Large intestine (tissue), 3 donors: ENCODE measurements at regions not wholly inside any gene's neighbourhood (a gene's known extent, or its start where the extent isn't known, plus 50 kb on each side); places are given as distances from the start of the nearest gene placed in this dataset.
"Not testable (repeated sequence)": the region's sequence is repeated elsewhere in the genome, so short reads cannot be mapped to it uniquely, and the experiment has no call there.

Source experiments
- DNase-seq, 2 donors: peaks; one replicate each; pipeline versions ENCODE4 v3.0.0 to v3.0.0-alpha.2; 2013
- H3K27ac ChIP-seq: one replicate; pipeline ENCODE4 v1.5.1; 2013; ENCODE audit warnings: low read length
- H3K27me3 ChIP-seq: 2 replicates; pipeline ENCODE4 v1.6.1; 2013; ENCODE audit warnings: low read length; ENCODE audit not compliant: control insufficient read depth, insufficient read depth
- H3K36me3 ChIP-seq: 2 replicates; pipeline ENCODE4 v1.6.1; 2013; ENCODE audit warnings: low read length; ENCODE audit not compliant: control insufficient read depth, insufficient read depth
- H3K4me1 ChIP-seq: one replicate; pipeline ENCODE4 v1.6.1; 2013; ENCODE audit warnings: low read length; ENCODE audit not compliant: control insufficient read depth, insufficient read depth
- H3K4me3 ChIP-seq: one replicate; pipeline ENCODE4 v1.5.1; 2013; ENCODE audit warnings: low read length
- H3K9me3 ChIP-seq: one replicate; pipeline ENCODE4 v1.6.1; 2013; ENCODE audit warnings: mild to moderate bottlenecking, low read depth, low read length, moderate library complexity; ENCODE audit not compliant: control insufficient read depth
- WGBS: methylation state at CpG from one replicate; pipeline ENCODE4 v1.1.5; 2013; ENCODE audit warnings: low lambda C conversion rate; ENCODE audit not compliant: insufficient coverage; 5-methylcytosine and 5-hydroxymethylcytosine counted together

GRCh38 chr13:84127597-84128128, 245.4 kb upstream of the SLITRK1 start:
- H3K4me1 ChIP-seq, result no peaks in the 10 kb centered on the region
- H3K36me3 ChIP-seq, result no peaks in the 10 kb centered on the region
- peaks cover 3% of the 10 kb centered on the region for H3K9me3 ChIP-seq
- no peak for DNase-seq
- H3K27me3 ChIP-seq, result no peaks in the 10 kb centered on the region
- H3K4me3 ChIP-seq, result no peak overlapping the region
- H3K27ac ChIP-seq, result no peak overlapping the region
- no CpG with 5 or more reads among the region's 8 CpGs for WGBS

- H3K9me3 ChIP-seq, result peaks cover 3% of the 10 kb centered on the region
- DNase-seq, result no peak
- no peak overlapping the region for H3K27ac ChIP-seq
- no peak overlapping the region for H3K4me3 ChIP-seq
- no peaks in the 10 kb centered on the region for H3K4me1 ChIP-seq
- WGBS, result no CpG with 5 or more reads among the region's 7 CpGs
- H3K36me3 ChIP-seq, result no peaks in the 10 kb centered on the region
- H3K27me3 ChIP-seq, result no peaks in the 10 kb centered on the region
Observed at GRCh38 chr13:84126671-84127171, 244.4 kb upstream of the SLITRK1 start.

GRCh38 chr13:84121456-84121855, 239.2 kb upstream of the SLITRK1 start:
- H3K36me3 ChIP-seq, result no peaks in the 10 kb centered on the region
- no peaks in the 10 kb centered on the region for H3K9me3 ChIP-seq
- DNase-seq, result no peak
- WGBS, result no CpG with 5 or more reads among the region's 1 CpG
- H3K27ac ChIP-seq, result no peak overlapping the region
- H3K4me3 ChIP-seq, result no peak overlapping the region
- no peaks in the 10 kb centered on the region for H3K27me3 ChIP-seq
- H3K4me1 ChIP-seq, result no peaks in the 10 kb centered on the region

- no peaks in the 10 kb centered on the region for H3K36me3 ChIP-seq
- H3K9me3 ChIP-seq, result no peaks in the 10 kb centered on the region
- H3K27ac ChIP-seq, result no peak overlapping the region
- H3K4me3 ChIP-seq, result no peak overlapping the region
- no peaks in the 10 kb centered on the region for H3K27me3 ChIP-seq
- no peak for DNase-seq
- 6% methylated on average over 2 of the region's 2 CpGs for WGBS
- H3K4me1 ChIP-seq, result no peaks in the 10 kb centered on the region
Observed at GRCh38 chr13:84118839-84119409, 236.7 kb upstream of the SLITRK1 start.

GRCh38 chr13:84098273-84098672, 216.0 kb upstream of the SLITRK1 start:
- Histone ChIP-seq H3K4me1 (no peaks in the 10 kb centered on the region), H3K27me3 (no peaks in the 10 kb centered on the region), H3K9me3 (no peaks in the 10 kb centered on the region), H3K36me3 (no peaks in the 10 kb centered on the region), H3K4me3 (no peak overlapping the region), H3K27ac (no peak overlapping the region)
- WGBS, result no CpG with 5 or more reads among the region's 2 CpGs
- DNase-seq, result no peak

- no peak overlapping the region for H3K27ac ChIP-seq
- DNase-seq, result no peak
- H3K27me3 ChIP-seq, result no peaks in the 10 kb centered on the region
- no peaks in the 10 kb centered on the region for H3K9me3 ChIP-seq
- WGBS, result no CpG with 5 or more reads among the region's 4 CpGs
- H3K4me1 ChIP-seq, result no peaks in the 10 kb centered on the region
- no peak overlapping the region for H3K4me3 ChIP-seq
- H3K36me3 ChIP-seq, result no peaks in the 10 kb centered on the region
Observed at GRCh38 chr13:84097148-84097547, 214.9 kb upstream of the SLITRK1 start.

GRCh38 chr13:84096216-84096615, 213.9 kb upstream of the SLITRK1 start:
- no CpG with 5 or more reads among the region's 1 CpG for WGBS
- no peaks in the 10 kb centered on the region for H3K27me3 ChIP-seq
- no peak overlapping the region for H3K4me3 ChIP-seq
- H3K4me1 ChIP-seq, result no peaks in the 10 kb centered on the region
- H3K36me3 ChIP-seq, result no peaks in the 10 kb centered on the region
- H3K27ac ChIP-seq, result no peak overlapping the region
- no peak for DNase-seq
- no peaks in the 10 kb centered on the region for H3K9me3 ChIP-seq

- Histone ChIP-seq H3K27me3 (no peaks in the 10 kb centered on the region), H3K4me3 (no peak overlapping the region), H3K36me3 (no peaks in the 10 kb centered on the region), H3K4me1 (no peaks in the 10 kb centered on the region), H3K27ac (no peak overlapping the region), H3K9me3 (peaks cover 8% of the 10 kb centered on the region)
- no CpG with 5 or more reads among the region's 1 CpG for WGBS
- DNase-seq, result no peak
Observed at GRCh38 chr13:84088996-84089395, 206.7 kb upstream of the SLITRK1 start.

- no peak overlapping the region for H3K4me3 ChIP-seq
- H3K9me3 ChIP-seq, result peaks cover 8% of the 10 kb centered on the region
- no peaks in the 10 kb centered on the region for H3K36me3 ChIP-seq
- H3K27me3 ChIP-seq, result no peaks in the 10 kb centered on the region
- no peak for DNase-seq
- H3K27ac ChIP-seq, result no peak overlapping the region
- 100% methylated on average over 1 of the region's 7 CpGs for WGBS
- H3K4me1 ChIP-seq, result no peaks in the 10 kb centered on the region
Observed at GRCh38 chr13:84086847-84087162, 204.5 kb upstream of the SLITRK1 start.

GRCh38 chr13:84086098-84086846, 204.0 kb upstream of the SLITRK1 start:
- H3K36me3 ChIP-seq, H3K27me3 ChIP-seq, H3K27ac ChIP-seq, H3K4me3 ChIP-seq, H3K9me3 ChIP-seq, H3K4me1 ChIP-seq: not testable (repeated sequence)
- DNase-seq, result peak in 1 of 2 donors; percentile 8
- WGBS, result no CpG with 5 or more reads among the region's 49 CpGs

GRCh38 chr13:84082462-84082861, 200.2 kb upstream of the SLITRK1 start:
- no peak overlapping the region for H3K4me3 ChIP-seq
- H3K27me3 ChIP-seq, result no peaks in the 10 kb centered on the region

More at GRCh38 chr13:84082462-84082861, 200.2 kb upstream of the SLITRK1 start:
- H3K27ac ChIP-seq, result no peak overlapping the region
- H3K36me3 ChIP-seq, result no peaks in the 10 kb centered on the region
- H3K9me3 ChIP-seq, result peaks cover 8% of the 10 kb centered on the region
- WGBS, result 89% methylated on average over 3 of the region's 4 CpGs
- H3K4me1 ChIP-seq, result no peaks in the 10 kb centered on the region
- DNase-seq, result no peak
